SK-N-SH (cell line): ENCODE measurements at regions not wholly inside any gene's neighbourhood (a gene's known extent, or its start where the extent isn't known, plus 50 kb on each side); places are given as distances from the start of the nearest gene placed in this dataset.

Source experiments
- CTCF ChIA-PET: fragments of 300-600, 350-600 bp; formaldehyde crosslinking; extraction: SDS; loops from one replicate; lab custom pipeline; 2021; lab: Yijun Ruan, JAX
- POLR2A ChIA-PET: fragments of 350-600 bp; sonication (Branson Sonifier 250); formaldehyde crosslinking; extraction: SDS; loops from one replicate; lab custom pipeline; 2020; ENCODE audit warnings: antibody characterized with exemption, inconsistent platforms; lab: Yijun Ruan, JAX
- DNase-seq: peaks from one replicate; pipeline ENCODE4 v3.0.0; 2012
- H2AFZ ChIP-seq: fragments of 200-600 bp; sonication (generic); 2 replicates; pipeline ENCODE4 v1.8.1; 2016; ENCODE audit warnings: antibody characterized with exemption, mild to moderate bottlenecking, low read depth
- H3F3A ChIP-seq: fragments of 200-600 bp; sonication (generic); replicated peaks from 2 replicates; pipeline ENCODE3; 2016; ENCODE audit warnings: antibody characterized with exemption, mild to moderate bottlenecking; ENCODE audit not compliant: insufficient read depth
- H3K27ac ChIP-seq, 2 experiments: fragments of 200-500 bp in 1 of 2; fragments of 200-600 bp in 1 of 2; sonication (Bioruptor generic) in 1 of 2; sonication (generic), shearing (Covaris generic) in 1 of 2; 2 replicates each; pipeline versions ENCODE4 v1.5.1 to v1.6.1; 2014 to 2016; ENCODE audit warnings: low read depth in 2 of 2, inconsistent platforms in 1 of 2, low read length in 1 of 2, mild to moderate bottlenecking in 1 of 2, mixed read lengths in 1 of 2
- H3K27me3 ChIP-seq: fragments of 200-600 bp; sonication (generic), shearing (Covaris generic); 2 replicates; pipeline ENCODE4 v1.6.1; 2016; ENCODE audit warnings: mixed run types; ENCODE audit not compliant: insufficient read depth
- H3K36me3 ChIP-seq, 2 experiments: fragments of 200-500 bp in 1 of 2; fragments of 200-600 bp in 1 of 2; sonication (Bioruptor generic) in 1 of 2; sonication (generic) in 1 of 2; replicated peaks in 1 of 2; 2 replicates each; pipeline versions ENCODE3 to v1.5.1; 2014 to 2016; ENCODE audit warnings: low read length in 1 of 2, mild to moderate bottlenecking in 1 of 2; ENCODE audit not compliant: insufficient read depth in 2 of 2, control insufficient read depth in 1 of 2
- H3K4me1 ChIP-seq, 2 experiments: fragments of 200-500 bp in 1 of 2; fragments of 200-600 bp in 1 of 2; sonication (Bioruptor generic) in 1 of 2; sonication (generic), shearing (Covaris generic) in 1 of 2; 2 replicates each; pipeline versions ENCODE4 v1.5.1 to v1.6.1; 2014 to 2016; ENCODE audit warnings: low read depth in 1 of 2, low read length in 1 of 2, mixed run types in 1 of 2; ENCODE audit not compliant: insufficient read depth in 2 of 2, control insufficient read depth in 1 of 2
- H3K4me2 ChIP-seq: fragments of 200-600 bp; sonication (generic), shearing (Covaris generic); 2 replicates; pipeline ENCODE4 v1.6.1; 2017; ENCODE audit warnings: mixed run types
- H3K4me3 ChIP-seq, 2 experiments: fragments of 200-500 bp in 1 of 2; fragments of 200-600 bp in 1 of 2; sonication (Bioruptor generic) in 1 of 2; sonication (generic), shearing (Covaris generic) in 1 of 2; 2 replicates each; pipeline versions ENCODE4 v1.5.1 to v1.8.1; 2014 to 2016; ENCODE audit warnings: low read depth in 2 of 2, inconsistent platforms in 1 of 2, low read length in 1 of 2, mild to moderate bottlenecking in 1 of 2, mixed read lengths in 1 of 2, moderate library complexity in 1 of 2
- H3K79me2 ChIP-seq: fragments of 200-600 bp; sonication (generic); 2 replicates; pipeline ENCODE4 v1.8.1; 2017; ENCODE audit warnings: mild to moderate bottlenecking; ENCODE audit not compliant: insufficient read depth
- H3K9ac ChIP-seq: fragments of 200-600 bp; sonication (generic); 2 replicates; pipeline ENCODE4 v1.6.1; 2017; ENCODE audit warnings: mixed run types
- H3K9me2 ChIP-seq: fragments of 200-600 bp; sonication (generic); 2 replicates; pipeline ENCODE4 v1.6.1; 2017; ENCODE audit warnings: mixed run types
- H3K9me3 ChIP-seq: fragments of 200-600 bp; sonication (generic); 2 replicates; pipeline ENCODE4 v1.6.1; 2017; ENCODE audit warnings: mixed run types, mild to moderate bottlenecking, moderate library complexity
- H4K20me1 ChIP-seq: fragments of 200-600 bp; sonication (generic); 2 replicates; pipeline ENCODE4 v1.6.1; 2017; ENCODE audit warnings: mild to moderate bottlenecking, mixed run types; ENCODE audit not compliant: insufficient read depth
- ELF1 ChIP-seq: IDR thresholded peaks from 2 replicates; pipeline ENCODE4 v1.4.0; 2012
- EP300 ChIP-seq, 2 experiments: IDR thresholded peaks; 2 replicates each; pipeline versions ENCODE4 v1.4.0 to v1.6.1; 2012; ENCODE audit warnings: borderline replicate concordance in 1 of 2, low read depth in 1 of 2, low read length in 1 of 2
- EZH2phosphoT487 ChIP-seq: fragments of 200-600 bp; sonication (generic); IDR thresholded peaks from 2 replicates; pipeline ENCODE4 v1.6.1; 2017; ENCODE audit warnings: low read depth, mixed run types, mild to moderate bottlenecking, antibody characterized with exemption, moderate library complexity, borderline replicate concordance
- FOXJ3 ChIP-seq: sonication (generic); formaldehyde crosslinking; IDR thresholded peaks from 2 replicates; pipeline ENCODE4 v1.5.1; 2020; ENCODE audit warnings: mild to moderate bottlenecking, missing genetic modification reagents
- GABPA ChIP-seq: IDR thresholded peaks from 2 replicates; pipeline ENCODE4 v1.4.0; 2012; ENCODE audit warnings: low read depth, mild to moderate bottlenecking
- MAX ChIP-seq: IDR thresholded peaks from 2 replicates; pipeline ENCODE4 v1.4.0; 2012; ENCODE audit warnings: low read depth
- MEF2A ChIP-seq: IDR thresholded peaks from 2 replicates; pipeline ENCODE4 v1.4.0; 2012; ENCODE audit warnings: low read depth, borderline replicate concordance
- MXI1 ChIP-seq: IDR thresholded peaks from 2 replicates; pipeline ENCODE4 v1.6.1; 2012; ENCODE audit warnings: mild to moderate bottlenecking, low read depth, low read length, improper control_type of control experiment
- NFIC ChIP-seq: IDR thresholded peaks from 2 replicates; pipeline ENCODE4 v1.4.0; 2012; ENCODE audit warnings: borderline replicate concordance
- NRF1 ChIP-seq: IDR thresholded peaks from 2 replicates; pipeline ENCODE4 v1.6.1; 2012; ENCODE audit warnings: low read depth, mild to moderate bottlenecking, low read length
- PBX3 ChIP-seq: IDR thresholded peaks from 2 replicates; pipeline ENCODE4; 2012
- POLR2AphosphoS5 ChIP-seq: IDR thresholded peaks from 2 replicates; pipeline ENCODE4 v1.6.1; 2012; ENCODE audit warnings: low read depth, low read length
- REST ChIP-seq: IDR thresholded peaks from 2 replicates; pipeline ENCODE4 v1.6.1; 2012; ENCODE audit warnings: mild to moderate bottlenecking, low read depth, low read length, moderate library complexity
- RXRA ChIP-seq: IDR thresholded peaks from 2 replicates; pipeline ENCODE4 v1.4.0; 2012; ENCODE audit warnings: low read depth, mild to moderate bottlenecking, borderline replicate concordance
- SIN3A ChIP-seq: IDR thresholded peaks from 2 replicates; pipeline ENCODE4 v1.6.1; 2012; ENCODE audit warnings: low read depth, mild to moderate bottlenecking, low read length, moderate library complexity, borderline replicate concordance
- TAF1 ChIP-seq: IDR thresholded peaks from 2 replicates; pipeline ENCODE4 v1.6.1; 2012; ENCODE audit warnings: low read depth, mild to moderate bottlenecking, low read length, moderate library complexity, borderline replicate concordance
- TEAD4 ChIP-seq: IDR thresholded peaks from 2 replicates; pipeline ENCODE4 v1.4.0; 2012; ENCODE audit warnings: mild to moderate bottlenecking, borderline replicate concordance; ENCODE audit not compliant: insufficient read depth
- USF1 ChIP-seq: IDR thresholded peaks from 2 replicates; pipeline ENCODE4 v1.4.0; 2012; ENCODE audit warnings: low read depth, borderline replicate concordance
- USF2 ChIP-seq: fragments of 150-350 bp; IDR thresholded peaks from 2 replicates; pipeline ENCODE4 v1.6.1; 2017; ENCODE audit warnings: antibody characterized with exemption, low read length, low read depth, borderline replicate concordance
- ZBTB33 ChIP-seq: IDR thresholded peaks from 2 replicates; pipeline ENCODE4 v1.4.0; 2012; ENCODE audit warnings: low read depth, borderline replicate concordance
- WGBS: methylation state at CpG from one replicate; pipeline ENCODE4 v1.1.6; 2017; ENCODE audit warnings: low lambda C conversion rate; 5-methylcytosine and 5-hydroxymethylcytosine counted together

GRCh38 chr18:67123901-67124300 is 392.6 kb downstream of the DSEL start:
- H3K4me1 ChIP-seq: no peaks in the 10 kb centered on the region; a peak in 1 of 4 replicates
- no peaks in the 10 kb centered on the region for H3K27me3 ChIP-seq
- TF ChIP-seq EP300 (IDR thresholded peaks at IDR 0.05; ENCODE audit: borderline replicate concordance in 1 of 2, low read depth in 1 of 2, low read length in 1 of 2): no peak
- no peak for TF ChIP-seq NRF1
- no peak for TF ChIP-seq USF2
- TF ChIP-seq TAF1: no peak
- TF ChIP-seq REST: no peak
- no peak for TF ChIP-seq POLR2AphosphoS5
- no peak for TF ChIP-seq USF1
- no peak for TF ChIP-seq FOXJ3
- TF ChIP-seq MXI1: no peak
- no peak for TF ChIP-seq ZBTB33
- TF ChIP-seq NFIC: no peak
- no peak for TF ChIP-seq SIN3A
- no peak for TF ChIP-seq GABPA
- no peak for TF ChIP-seq ELF1
- no peak for TF ChIP-seq RXRA
- TF ChIP-seq TEAD4: no peak
- TF ChIP-seq PBX3: no peak
- no peak for TF ChIP-seq MEF2A
- no peak for TF ChIP-seq EZH2phosphoT487
- no peak for TF ChIP-seq MAX
- H3K79me2 ChIP-seq: no peaks in the 10 kb centered on the region
- no peaks in the 10 kb centered on the region for H3K9me3 ChIP-seq
- no peaks in the 10 kb centered on the region for H3K9me2 ChIP-seq
- no peaks in the 10 kb centered on the region for H3K36me3 ChIP-seq
- CTCF ChIA-PET: interaction anchor here (0.7 kb wide), 1 partner anchor 20 kb away, joined by 3 read pairs; no protein-coding TSS in a partner anchor
- DNase-seq: no peak
- POLR2A ChIA-PET: no interaction called here
- no peaks in the 10 kb centered on the region for H4K20me1 ChIP-seq
- no peak overlapping the region for H3K4me3 ChIP-seq
- no peak overlapping the region for H3K9ac ChIP-seq
- H2AFZ ChIP-seq: no peak overlapping the region
- WGBS: 35% methylated on average over 1 of the region's 1 CpG
- H3K4me2 ChIP-seq: no peak overlapping the region
- H3K27ac ChIP-seq: no peak overlapping the region
- H3F3A ChIP-seq: no peaks in the 10 kb centered on the region
